Panc1 (cell line): ENCODE measurements at regions not wholly inside any gene's neighbourhood (a gene's known extent, or its start where the extent isn't known, plus 50 kb on each side); places are given as distances from the start of the nearest gene placed in this dataset.
"Not testable (repeated sequence)": the region's sequence is repeated elsewhere in the genome, so short reads cannot be mapped to it uniquely, and the experiment has no call there.

Experiments
- CTCF ChIP-seq: fragments of 450-650 bp; IDR thresholded peaks from 2 replicates; pipeline ENCODE4 v1.5.1; 2017; ENCODE audit warnings: mild to moderate bottlenecking
- POLR2AphosphoS5 ChIP-seq: IDR thresholded peaks from 2 replicates; pipeline ENCODE4 v1.6.1; 2012; ENCODE audit warnings: mild to moderate bottlenecking, low read depth, low read length, moderate library complexity

GRCh38 chr9:40106783-40107248 lies 751.3 kb downstream of the SPATA31A1 start:
- TF ChIP-seq CTCF, POLR2AphosphoS5: not testable (repeated sequence)
